ENCODE measurements at regions not wholly inside any gene's neighbourhood (a gene's known extent, or its start where the extent isn't known, plus 50 kb on each side); places are given as distances from the start of the nearest gene placed in this dataset.

- no peak for DNase-seq
These were observed 292.6 kb upstream of the CAND1 start for GRCh38 chr12:66976526-66976925.

GRCh38 chr12:66978802-66979201 lies 290.4 kb upstream of the CAND1 start:
- no peak for DNase-seq

GRCh38 chr12:66979251-66979650 lies 289.9 kb upstream of the CAND1 start:
- no peak for DNase-seq

GRCh38 chr12:66984077-66984476 lies 285.1 kb upstream of the CAND1 start:
- DNase-seq: no peak

GRCh38 chr12:66984962-66985361 lies 284.2 kb upstream of the CAND1 start:
- DNase-seq: no peak

- DNase-seq: no peak
These were observed 270.0 kb upstream of the CAND1 start for GRCh38 chr12:66999141-66999540.

- no peak for DNase-seq
These were observed 267.9 kb upstream of the CAND1 start for GRCh38 chr12:67001251-67001650.

- no peak for DNase-seq
These were observed 266.4 kb upstream of the CAND1 start for GRCh38 chr12:67002720-67003119.

GRCh38 chr12:67006610-67007009 lies 262.5 kb upstream of the CAND1 start:
- no peak for DNase-seq

GRCh38 chr12:67014642-67015041 lies 254.5 kb upstream of the CAND1 start:
- no peak for DNase-seq

- DNase-seq: no peak
These were observed 251.1 kb upstream of the CAND1 start for GRCh38 chr12:67018105-67018504.

- no peak for DNase-seq
These were observed 250.1 kb upstream of the CAND1 start for GRCh38 chr12:67019070-67019469.

- no peak for DNase-seq
These were observed 243.5 kb upstream of the CAND1 start for GRCh38 chr12:67025543-67026114.

- DNase-seq: no peak
These were observed 242.5 kb upstream of the CAND1 start for GRCh38 chr12:67026487-67027246.

- no peak for DNase-seq
These were observed 240.6 kb upstream of the CAND1 start for GRCh38 chr12:67028529-67028928.

GRCh38 chr12:67034110-67034879 lies 234.9 kb upstream of the CAND1 start:
- DNase-seq: no peak

GRCh38 chr12:67035121-67035520 lies 234.0 kb upstream of the CAND1 start:
- DNase-seq: no peak

GRCh38 chr12:67038486-67038885 lies 230.7 kb upstream of the CAND1 start:
- no peak for DNase-seq

- DNase-seq: no peak
These were observed 228.9 kb upstream of the CAND1 start for GRCh38 chr12:67039995-67040860.

- DNase-seq: no peak
These were observed 228.4 kb upstream of the CAND1 start for GRCh38 chr12:67040861-67041137.

GRCh38 chr12:67042697-67043131 lies 226.4 kb upstream of the CAND1 start:
- DNase-seq: peak; percentile 82

- no peak for DNase-seq
These were observed 225.4 kb upstream of the CAND1 start for GRCh38 chr12:67043771-67044170.

- DNase-seq: no peak
These were observed 223.5 kb upstream of the CAND1 start for GRCh38 chr12:67045650-67046049.
